AG10803 (cell line): ENCODE measurements at regions not wholly inside any gene's neighbourhood (a gene's known extent, or its start where the extent isn't known, plus 50 kb on each side); places are given as distances from the start of the nearest gene placed in this dataset.

Experiments
- DNase-seq: peaks from one replicate; pipeline ENCODE4 v3.0.0; 2010; ENCODE audit warnings: low read depth
- H3K4me3 ChIP-seq: 2 replicates; pipeline ENCODE4 v1.5.1; 2011; ENCODE audit warnings: mild to moderate bottlenecking, low read length, control low read depth
- TF ChIP-seq, protein P1 (sequence below): conservative IDR thresholded peaks from 2 replicates; pipeline ENCODE4 v1.5.1; 2011; ENCODE audit warnings: mild to moderate bottlenecking, low read length, control low read depth, inconsistent platforms

GRCh38 chr18:46325895-46326294 is 221.7 kb downstream of the HAUS1 start:
- TF ChIP-seq, protein P1, sequence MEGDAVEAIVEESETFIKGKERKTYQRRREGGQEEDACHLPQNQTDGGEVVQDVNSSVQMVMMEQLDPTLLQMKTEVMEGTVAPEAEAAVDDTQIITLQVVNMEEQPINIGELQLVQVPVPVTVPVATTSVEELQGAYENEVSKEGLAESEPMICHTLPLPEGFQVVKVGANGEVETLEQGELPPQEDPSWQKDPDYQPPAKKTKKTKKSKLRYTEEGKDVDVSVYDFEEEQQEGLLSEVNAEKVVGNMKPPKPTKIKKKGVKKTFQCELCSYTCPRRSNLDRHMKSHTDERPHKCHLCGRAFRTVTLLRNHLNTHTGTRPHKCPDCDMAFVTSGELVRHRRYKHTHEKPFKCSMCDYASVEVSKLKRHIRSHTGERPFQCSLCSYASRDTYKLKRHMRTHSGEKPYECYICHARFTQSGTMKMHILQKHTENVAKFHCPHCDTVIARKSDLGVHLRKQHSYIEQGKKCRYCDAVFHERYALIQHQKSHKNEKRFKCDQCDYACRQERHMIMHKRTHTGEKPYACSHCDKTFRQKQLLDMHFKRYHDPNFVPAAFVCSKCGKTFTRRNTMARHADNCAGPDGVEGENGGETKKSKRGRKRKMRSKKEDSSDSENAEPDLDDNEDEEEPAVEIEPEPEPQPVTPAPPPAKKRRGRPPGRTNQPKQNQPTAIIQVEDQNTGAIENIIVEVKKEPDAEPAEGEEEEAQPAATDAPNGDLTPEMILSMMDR, result no peak
- H3K4me3 ChIP-seq, result no peak overlapping the region
- DNase-seq, result no peak

GRCh38 chr18:46329736-46330246 is 225.6 kb downstream of the HAUS1 start:
- no peak overlapping the region for H3K4me3 ChIP-seq
- DNase-seq, result no peak
- TF ChIP-seq, protein P1, result no peak

- DNase-seq, result no peak
- TF ChIP-seq, protein P1, result no peak
Measured at GRCh38 chr18:46331316-46331715, 227.1 kb downstream of the HAUS1 start.

GRCh38 chr18:46332286-46332801 is 228.2 kb downstream of the HAUS1 start:
- DNase-seq, result no peak
- no peak overlapping the region for H3K4me3 ChIP-seq
- TF ChIP-seq, protein P1, result no peak

More at GRCh38 chr18:46331316-46331715, 227.1 kb downstream of the HAUS1 start:
- H3K4me3 ChIP-seq, result no peak overlapping the region

DNA sequence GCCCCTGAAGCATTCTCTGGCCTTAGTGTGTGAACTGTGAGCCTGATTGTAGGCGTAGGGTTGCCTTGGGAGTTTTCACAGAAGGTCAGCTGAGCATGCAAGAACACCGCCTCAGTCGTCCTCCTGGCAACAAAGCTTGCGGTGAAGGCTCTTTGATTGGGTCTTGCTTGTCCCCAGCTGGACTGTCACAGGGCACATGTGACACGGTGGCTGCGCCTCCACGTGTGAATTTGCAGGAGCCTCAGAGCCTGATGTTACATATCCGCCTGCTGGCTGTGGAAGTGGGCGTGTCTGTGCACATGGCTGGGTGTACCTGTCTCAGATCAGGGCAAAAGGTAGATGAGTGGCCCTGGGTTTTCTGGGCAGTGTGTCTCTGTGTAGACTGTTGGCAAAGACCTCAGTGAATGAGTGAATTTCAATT is 228.7 kb downstream of the HAUS1 start:
- no peak for DNase-seq
- TF ChIP-seq, protein P1, result no peak
- no peak overlapping the region for H3K4me3 ChIP-seq

DNA sequence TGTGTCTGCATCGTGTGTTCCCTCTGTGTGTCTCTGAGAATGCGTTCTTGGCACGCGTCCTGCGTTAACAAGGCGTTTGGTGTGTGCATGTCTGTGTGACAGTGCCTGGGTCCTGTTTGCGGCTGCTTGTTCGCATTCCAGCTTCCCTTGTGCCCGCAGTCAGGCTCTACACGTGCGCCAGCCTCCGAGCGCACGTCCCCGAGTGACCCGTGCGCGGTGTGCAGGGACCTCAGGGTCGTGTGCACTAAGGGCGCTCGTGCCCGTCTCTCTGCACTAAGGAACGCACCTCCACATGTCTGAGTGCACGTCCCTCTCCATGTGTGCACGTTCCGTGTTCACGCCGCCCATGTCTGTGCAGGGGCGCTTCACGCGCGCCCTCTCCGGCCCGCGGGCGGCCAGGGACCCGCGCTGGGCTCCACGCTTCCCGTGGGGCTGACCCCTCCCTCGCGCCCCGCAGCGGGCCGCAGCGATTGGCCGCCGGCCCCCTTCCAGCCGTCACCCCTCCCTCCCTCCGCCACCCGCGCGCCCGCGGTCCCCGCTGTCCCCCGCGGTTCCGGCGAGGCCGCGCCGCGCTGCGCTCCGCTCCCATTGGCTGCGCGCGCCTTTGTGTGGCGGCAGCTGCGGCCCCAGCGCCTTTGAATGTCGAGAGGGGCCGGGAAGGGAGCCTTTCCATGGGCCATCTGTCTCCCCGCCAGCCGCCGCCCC is 229.4 kb downstream of the HAUS1 start:
- TF ChIP-seq, protein P1, result no peak
- peak; percentile 5 for DNase-seq
- H3K4me3 ChIP-seq, result no peak overlapping the region; the same call in 1 of the 2 replicates

- DNase-seq, result no peak
- TF ChIP-seq, protein P1, result no peak
- H3K4me3 ChIP-seq, result no peak overlapping the region
Measured at GRCh38 chr18:46334868-46335281, 230.7 kb downstream of the HAUS1 start.
